ENCODE measurements at regions not wholly inside any gene's neighbourhood (a gene's known extent, or its start where the extent isn't known, plus 50 kb on each side); places are given as distances from the start of the nearest gene placed in this dataset.

- DNase-seq (ENCODE audit: low read depth) = no peak
- TF ChIP-seq, protein P1, sequence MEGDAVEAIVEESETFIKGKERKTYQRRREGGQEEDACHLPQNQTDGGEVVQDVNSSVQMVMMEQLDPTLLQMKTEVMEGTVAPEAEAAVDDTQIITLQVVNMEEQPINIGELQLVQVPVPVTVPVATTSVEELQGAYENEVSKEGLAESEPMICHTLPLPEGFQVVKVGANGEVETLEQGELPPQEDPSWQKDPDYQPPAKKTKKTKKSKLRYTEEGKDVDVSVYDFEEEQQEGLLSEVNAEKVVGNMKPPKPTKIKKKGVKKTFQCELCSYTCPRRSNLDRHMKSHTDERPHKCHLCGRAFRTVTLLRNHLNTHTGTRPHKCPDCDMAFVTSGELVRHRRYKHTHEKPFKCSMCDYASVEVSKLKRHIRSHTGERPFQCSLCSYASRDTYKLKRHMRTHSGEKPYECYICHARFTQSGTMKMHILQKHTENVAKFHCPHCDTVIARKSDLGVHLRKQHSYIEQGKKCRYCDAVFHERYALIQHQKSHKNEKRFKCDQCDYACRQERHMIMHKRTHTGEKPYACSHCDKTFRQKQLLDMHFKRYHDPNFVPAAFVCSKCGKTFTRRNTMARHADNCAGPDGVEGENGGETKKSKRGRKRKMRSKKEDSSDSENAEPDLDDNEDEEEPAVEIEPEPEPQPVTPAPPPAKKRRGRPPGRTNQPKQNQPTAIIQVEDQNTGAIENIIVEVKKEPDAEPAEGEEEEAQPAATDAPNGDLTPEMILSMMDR (IDR thresholded peaks at IDR 0.05; ENCODE audit: insufficient read depth, low read depth, low read length) = no peak
- no peak overlapping the region for H3K4me3 ChIP-seq (ENCODE audit: low read depth, low read length)
Observed at GRCh38 chr13:86714495-86714894, 915.3 kb upstream of the SLITRK6 start.

DNA sequence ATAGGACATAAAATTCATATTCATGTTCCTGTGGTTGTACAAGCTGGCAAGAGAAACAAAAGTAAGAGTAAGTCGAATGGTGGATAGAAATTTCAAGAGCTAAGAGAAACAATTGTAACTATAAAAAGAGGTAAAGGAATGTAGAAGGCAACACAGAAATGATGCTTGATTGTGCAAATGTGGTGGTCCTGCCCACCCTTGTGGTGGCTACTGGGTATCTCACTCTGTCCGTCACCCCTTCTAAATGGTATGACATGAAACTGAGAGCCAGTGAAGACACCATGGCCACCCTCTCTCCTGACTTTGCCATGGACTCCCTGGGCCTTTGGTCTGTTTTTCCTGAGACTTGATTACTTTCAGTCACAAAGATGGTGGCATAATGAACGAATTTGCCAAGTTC is 925.9 kb upstream of the SLITRK6 start:
- no peak overlapping the region for H3K4me3 ChIP-seq (ENCODE audit: low read depth, low read length)
- TF ChIP-seq, protein P1 (IDR thresholded peaks at IDR 0.05; ENCODE audit: insufficient read depth, low read depth, low read length) = no peak
- DNase-seq (ENCODE audit: low read depth) = no peak

DNA sequence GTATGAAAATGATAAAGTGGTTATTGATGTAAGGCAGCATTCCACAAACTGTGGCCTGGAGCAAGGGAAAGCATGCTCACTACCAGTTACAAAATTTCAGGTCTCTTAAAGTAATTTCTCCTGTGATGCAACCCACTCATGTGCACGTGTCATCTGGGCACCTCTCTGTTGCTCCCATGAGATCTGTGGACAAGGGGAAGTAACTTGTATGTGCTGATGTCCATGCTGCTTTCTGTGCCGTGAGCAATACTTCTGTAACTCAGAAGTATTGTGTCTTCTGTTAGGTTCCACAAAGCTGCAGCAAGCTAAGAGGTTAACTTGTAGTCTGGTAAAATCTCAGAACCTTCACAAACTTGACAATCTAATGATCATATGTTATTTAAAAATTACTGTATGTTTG is 930.0 kb upstream of the SLITRK6 start:
- TF ChIP-seq, protein P1 (IDR thresholded peaks at IDR 0.05; ENCODE audit: insufficient read depth, low read depth, low read length) = no peak
- DNase-seq (ENCODE audit: low read depth) = no peak
- no peak overlapping the region for H3K4me3 ChIP-seq (ENCODE audit: low read depth, low read length)

GRCh38 chr13:86731987-86732386 is 932.8 kb upstream of the SLITRK6 start:
- H3K4me3 ChIP-seq (ENCODE audit: low read depth, low read length) = no peak overlapping the region
- TF ChIP-seq, protein P1 (IDR thresholded peaks at IDR 0.05; ENCODE audit: insufficient read depth, low read depth, low read length) = no peak
- DNase-seq (ENCODE audit: low read depth) = no peak

GRCh38 chr13:86737334-86737932 is 933.7 kb upstream of the SLITRK5 start:
- TF ChIP-seq, protein P1 (IDR thresholded peaks at IDR 0.05; ENCODE audit: insufficient read depth, low read depth, low read length) = no peak
- no peak for DNase-seq (ENCODE audit: low read depth)
- H3K4me3 ChIP-seq (ENCODE audit: low read depth, low read length) = no peak overlapping the region

DNA sequence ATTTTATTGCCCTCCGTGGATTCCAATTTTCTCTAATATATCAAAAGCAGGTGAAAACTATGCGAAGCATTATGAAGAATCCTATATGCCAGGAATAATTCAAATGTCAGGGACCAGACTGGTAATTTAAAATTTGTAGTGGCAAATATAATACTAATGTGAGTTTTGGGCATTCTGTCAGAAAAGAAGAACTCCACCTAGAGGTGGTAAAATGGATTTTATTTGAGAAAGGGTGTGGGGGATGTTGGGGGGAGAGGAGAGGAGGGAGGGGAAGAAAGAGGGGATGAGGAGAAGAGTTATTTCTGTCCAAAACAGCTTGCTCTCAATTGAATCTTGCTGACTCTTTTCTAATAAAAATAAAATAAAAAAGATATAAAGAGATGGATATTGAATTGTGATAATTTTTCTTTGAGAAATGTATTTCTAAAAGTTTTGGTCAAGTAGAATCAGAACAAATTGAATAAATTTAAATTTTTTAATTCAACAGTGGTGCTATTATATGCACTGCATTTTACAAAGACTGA is 929.3 kb upstream of the SLITRK5 start:
- DNase-seq (ENCODE audit: low read depth) = no peak
- TF ChIP-seq, protein P1 (IDR thresholded peaks at IDR 0.05; ENCODE audit: insufficient read depth, low read depth, low read length) = no peak
- no peak overlapping the region for H3K4me3 ChIP-seq (ENCODE audit: low read depth, low read length)
